GM18520 (cell line): ENCODE measurements at regions not wholly inside any gene's neighbourhood (a gene's known extent, or its start where the extent isn't known, plus 50 kb on each side); places are given as distances from the start of the nearest gene placed in this dataset.

Experiments used
- ATAC-seq: cut with Tn5 transposase; IDR thresholded peaks from one replicate; pipeline ENCODE4 v1.9.1; 2021; ENCODE audit not compliant: unreplicated experiment

DNA sequence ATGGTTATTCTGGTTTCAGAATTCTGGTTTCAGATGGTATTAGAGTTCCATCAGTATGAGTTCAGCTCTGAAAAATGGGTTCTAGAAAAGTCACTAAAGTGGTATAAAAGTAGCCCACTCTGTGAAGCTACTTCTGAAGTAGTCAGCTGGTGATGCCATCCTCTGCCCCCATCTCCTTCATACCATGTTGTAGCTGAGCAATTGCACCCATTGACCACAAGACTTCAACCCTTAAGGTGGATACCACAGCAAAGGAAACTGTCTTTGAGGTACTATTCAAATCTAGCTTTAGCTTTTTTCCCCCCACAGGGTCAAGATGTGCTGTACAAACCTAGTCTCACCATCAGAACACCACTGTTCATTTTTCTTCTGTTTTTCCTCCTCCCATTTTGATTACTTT is 444.9 kb downstream of the DMAC1 start:
- ATAC-seq, result no peak

DNA sequence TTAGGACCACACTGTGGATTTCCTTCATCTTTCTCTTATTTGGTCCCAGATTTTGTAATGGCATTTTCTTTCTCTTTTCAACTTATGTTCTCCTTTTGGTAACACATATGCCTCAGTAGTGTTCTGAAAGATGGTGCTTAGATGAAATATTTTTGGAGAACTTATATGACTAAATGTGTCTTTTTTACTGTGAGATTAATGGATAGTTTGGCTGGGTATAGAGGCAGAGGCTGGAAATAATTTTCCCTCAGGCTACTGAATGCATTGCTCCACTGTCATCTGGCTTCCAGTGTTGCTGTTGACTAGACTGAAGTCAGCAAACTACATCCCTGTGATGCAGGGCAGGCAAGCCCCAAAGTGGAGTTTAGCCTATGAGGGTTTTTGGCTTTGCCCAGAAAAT is 450.9 kb downstream of the DMAC1 start:
- ATAC-seq, result no peak

DNA sequence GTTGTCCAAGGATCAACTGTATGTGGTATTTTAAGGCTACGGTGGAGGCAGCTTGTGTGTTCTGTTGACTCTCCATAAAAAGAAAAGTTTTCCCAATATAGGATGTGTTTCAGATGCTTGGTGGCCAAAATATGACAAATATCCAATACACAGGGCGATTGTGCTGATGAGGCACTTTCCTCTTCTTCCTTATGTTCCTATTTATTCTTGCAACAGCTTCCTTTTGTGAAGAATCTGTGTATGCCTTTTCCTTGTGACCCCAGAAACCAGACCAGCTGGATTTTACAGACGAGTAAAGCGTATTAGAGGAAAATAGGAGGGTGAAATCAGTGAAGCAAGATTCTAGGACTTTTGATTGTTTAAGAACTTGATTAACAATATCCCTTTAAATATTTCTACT is 452.0 kb downstream of the DMAC1 start:
- no peak for ATAC-seq

DNA sequence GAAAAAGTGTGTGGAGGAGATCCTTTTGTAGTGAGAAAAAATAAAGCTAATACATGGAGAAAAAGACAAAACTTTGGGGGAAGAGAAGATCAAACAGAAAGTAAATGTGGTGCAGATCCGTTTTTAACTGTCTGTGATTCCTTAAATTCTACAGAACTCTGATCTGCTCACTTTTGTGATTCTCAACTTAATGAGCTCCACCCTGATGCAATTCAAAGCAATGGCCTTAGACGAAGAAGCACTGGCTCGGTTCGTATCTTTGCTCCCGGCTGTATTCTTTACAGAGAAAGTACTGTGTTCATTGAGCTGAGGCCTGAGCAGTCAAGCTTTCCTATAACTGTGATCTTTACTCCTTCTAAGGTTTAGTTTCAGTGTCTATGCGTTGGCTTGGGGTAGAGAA is 453.4 kb downstream of the DMAC1 start:
- ATAC-seq, result no peak

DNA sequence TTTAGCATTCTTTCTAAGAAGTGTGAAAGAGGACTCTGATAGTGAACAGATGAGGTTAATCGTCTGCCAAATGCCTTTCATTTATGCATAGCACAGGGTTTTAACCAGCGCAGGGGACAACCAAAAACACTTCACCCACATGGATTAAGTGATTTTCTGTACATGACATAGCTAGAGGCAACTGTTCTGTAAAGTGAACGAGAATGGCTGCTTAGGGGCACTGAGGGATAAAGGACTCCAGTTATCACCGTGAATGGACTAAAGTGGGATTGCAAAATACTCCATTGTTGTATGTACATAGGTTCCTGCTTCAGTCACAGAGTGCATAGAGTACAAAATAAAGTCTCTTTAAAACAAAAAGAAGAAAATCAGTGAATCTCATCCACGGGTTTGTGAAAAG is 456.8 kb downstream of the DMAC1 start:
- ATAC-seq, result no peak

DNA sequence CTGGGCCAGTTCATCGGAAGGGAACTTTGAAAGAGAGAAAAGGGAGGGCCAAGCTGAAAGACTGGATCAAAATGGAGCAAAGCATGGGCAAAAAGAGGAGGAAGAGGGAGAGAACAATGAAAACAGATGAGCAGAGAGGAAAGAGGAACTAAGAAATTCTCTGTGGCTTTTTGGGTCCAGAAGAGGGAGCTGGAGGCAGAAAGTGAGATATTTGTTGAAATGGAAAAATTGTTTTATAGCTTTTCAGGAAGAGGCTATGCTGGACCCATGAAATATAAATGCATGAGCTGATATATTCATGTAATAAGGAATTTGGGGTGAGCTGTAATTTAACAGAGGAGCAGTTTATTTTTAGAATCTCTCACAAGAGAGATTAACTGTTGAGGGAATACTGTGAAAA is 457.3 kb downstream of the DMAC1 start:
- ATAC-seq, result no peak

DNA sequence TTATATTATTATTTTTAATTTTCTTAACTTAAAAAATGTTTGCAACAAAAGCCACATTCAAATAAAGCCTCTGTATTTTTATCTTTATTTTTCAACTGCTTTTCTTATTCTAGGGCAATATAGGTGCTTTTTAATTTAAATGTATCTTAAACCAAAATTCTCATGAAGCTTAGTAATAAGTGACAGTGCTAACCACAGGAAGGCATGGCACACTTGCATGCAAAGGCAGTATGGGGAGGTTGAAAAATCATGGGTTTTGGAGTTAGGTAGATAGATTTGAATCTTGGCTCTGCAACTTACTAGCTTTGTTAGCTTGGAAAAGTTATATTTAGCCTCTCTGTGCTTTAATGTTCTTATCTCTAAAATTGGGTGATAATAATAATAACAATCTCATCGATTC is 458.0 kb downstream of the DMAC1 start:
- ATAC-seq, result no peak

DNA sequence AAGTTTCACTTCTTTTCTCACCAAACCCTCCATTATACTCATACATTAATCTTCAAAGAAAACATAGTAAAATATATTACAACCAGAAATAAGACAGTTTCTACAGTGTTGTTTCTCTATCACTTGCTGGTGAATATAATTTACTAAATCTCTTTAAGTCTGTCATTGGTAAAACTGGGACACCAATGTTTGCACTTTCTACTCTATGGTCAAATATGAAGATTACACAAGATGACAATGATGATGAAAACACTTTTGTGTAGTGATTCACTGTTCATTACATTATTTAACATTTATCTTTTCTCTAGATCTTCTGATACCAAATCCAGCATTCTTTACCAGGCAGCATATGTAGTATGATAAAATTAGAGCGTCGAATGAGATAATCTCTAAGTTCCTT is 459.1 kb downstream of the DMAC1 start:
- ATAC-seq, result no peak

DNA sequence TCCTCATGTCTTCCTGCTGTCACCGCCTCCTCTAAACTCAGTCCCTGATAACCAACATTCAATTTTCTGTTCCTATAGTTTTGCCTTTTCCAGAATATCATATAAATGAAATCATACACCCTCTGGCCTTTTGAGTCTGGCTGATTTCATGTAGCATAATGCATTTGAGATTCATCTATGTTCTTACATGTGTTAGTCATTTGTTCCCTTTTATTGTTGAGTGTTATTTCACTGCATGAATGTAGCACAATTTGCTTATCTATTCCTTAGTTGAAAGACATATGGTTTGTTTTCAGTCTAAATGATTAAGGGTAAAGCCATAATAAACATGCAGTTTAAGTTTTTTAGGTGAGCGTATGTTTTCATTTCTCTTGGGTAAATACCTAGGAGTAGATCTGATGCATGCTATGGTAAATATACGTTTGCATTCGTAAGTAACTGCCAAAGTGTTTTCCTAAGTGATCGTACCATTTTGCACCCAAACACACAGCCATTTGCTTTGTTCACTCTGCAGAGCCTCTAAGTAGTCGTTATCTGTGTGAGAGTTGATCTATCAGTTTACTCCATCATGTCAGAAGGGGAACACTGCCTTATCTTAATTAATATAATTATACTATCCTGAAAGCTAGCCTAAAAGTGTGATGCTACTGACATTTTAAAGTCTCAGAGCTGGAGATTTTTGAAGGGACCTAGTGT is 460.8 kb downstream of the DMAC1 start:
- no peak for ATAC-seq

DNA sequence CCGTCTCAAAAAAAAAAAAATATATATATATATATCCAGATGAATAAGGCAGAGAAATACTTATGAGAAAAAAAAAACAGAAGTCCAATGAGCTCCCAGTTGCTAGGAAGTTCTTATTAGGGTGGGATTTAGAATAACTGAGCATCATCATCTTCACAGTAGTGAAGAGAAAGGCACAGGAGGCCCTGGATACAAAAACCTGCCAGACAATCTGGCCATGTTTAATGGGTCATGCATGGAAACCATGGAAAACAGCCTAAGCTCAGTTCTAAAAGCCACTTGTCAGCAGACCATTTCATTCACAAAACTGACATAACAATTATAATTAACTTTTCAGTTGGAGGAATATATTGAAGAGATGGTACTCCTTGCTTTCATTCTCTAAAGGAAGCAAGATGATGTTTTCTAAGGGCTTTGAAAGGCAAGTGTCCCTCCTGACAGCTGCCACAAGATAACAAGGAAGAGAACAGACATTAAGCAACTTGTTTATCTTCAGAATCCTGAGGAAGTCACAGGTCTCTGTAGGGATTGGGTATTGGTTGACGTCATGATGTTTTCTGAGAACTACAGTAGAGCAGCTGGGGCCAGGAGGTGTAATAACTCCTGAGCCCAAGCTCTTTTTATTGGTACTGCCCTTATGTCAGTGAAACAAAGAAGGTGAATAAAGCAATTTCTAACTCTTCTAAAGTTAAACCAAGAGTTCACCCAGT is 463.1 kb downstream of the DMAC1 start:
- ATAC-seq, result no peak

DNA sequence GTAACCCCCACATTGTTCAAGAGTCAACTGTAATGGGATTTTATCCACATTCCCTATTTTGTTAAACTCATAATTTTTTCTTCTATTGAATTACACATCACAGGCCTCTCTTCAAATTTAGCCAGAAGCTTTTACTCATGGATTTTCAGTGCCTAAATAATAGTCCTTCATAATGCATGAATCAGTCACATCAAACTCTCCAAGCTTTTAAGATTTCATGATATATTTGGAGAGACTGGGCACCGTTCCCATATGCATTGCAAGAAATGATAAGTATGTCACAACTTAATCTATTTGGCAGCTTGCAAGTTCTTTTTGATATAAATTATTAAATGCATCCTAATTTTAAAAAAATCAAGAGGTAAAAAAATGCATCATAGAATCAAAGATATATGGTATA is 465.9 kb downstream of the DMAC1 start:
- ATAC-seq, result no peak

DNA sequence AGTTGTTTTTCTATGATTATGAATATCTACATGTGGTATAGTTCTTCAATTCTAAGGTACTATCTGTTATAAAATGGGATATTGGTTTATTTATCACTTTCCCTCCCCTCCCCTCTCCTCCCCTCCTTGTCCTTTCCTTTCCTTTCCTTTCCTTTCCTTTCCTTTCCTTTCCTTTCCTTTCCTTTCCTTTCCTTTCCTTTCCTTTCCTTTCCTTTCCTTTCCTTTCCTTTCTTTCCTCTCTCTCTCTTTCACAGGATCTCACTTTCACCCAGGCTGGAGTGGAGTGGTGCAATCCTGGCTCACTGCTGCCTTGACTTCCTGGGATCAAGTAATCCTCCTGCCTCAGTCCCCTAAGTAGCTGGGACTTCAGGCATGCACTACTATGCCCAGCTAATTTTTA is 466.8 kb downstream of the DMAC1 start:
- ATAC-seq, result no peak

DNA sequence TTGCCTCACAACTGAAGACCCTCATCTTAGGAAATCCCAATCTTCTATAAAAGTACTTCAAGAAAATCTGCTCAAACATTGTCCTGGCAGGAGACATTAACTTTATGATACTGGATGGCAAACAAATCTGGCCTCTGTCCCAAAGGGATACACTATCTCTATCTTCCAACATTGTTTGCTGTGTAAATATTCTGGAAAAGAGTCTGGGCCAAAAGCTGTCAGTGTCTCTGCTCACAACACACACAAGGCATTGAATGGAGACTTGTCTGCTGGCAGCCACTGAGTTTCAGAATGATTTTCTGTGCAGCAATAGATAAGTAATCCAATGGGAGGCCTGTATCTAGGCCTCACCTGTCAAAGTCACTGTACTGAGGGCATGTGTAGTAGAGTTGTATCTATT is 471.1 kb downstream of the DMAC1 start:
- no peak for ATAC-seq

DNA sequence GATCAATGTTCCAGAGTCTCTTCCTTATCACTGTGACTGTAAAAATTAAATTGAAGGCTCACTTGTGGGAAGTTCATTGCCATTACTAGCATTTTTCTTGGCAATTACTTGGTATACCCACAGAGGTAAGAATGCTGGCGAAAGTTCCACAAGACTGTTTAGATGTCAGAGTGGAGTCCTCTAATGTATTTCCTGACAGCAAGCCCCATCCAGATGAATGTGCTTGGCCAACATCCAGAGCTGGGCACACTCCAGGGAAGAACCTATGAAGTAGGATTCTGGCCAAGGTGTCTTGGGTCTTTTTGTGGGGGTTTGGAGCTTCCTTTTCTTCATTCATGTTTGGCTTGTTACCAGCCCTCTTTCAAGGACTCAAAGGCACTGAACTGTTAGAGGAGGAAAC is 473.6 kb downstream of the DMAC1 start:
- no peak for ATAC-seq

DNA sequence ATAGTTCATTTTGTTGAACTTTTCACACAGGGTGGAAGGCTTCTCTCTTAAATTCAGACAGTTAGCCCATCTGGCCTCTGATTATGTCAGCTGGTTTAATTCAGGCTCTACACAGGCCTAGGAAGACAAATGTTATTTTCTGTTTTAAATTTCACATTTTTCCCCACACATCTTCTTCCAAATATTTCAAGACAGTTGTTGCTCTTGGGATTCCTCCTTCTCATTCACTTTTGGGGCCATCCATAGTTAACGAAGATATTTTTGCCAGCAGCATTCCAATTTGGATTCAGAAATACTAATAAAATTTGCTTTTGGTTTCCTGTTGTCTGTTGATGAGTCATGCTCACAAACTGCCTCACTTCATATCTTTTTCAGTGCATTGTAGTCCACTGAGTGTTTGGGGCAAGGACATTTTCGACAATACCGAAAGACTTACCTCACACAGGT is 475.4 kb downstream of the DMAC1 start:
- no peak for ATAC-seq

DNA sequence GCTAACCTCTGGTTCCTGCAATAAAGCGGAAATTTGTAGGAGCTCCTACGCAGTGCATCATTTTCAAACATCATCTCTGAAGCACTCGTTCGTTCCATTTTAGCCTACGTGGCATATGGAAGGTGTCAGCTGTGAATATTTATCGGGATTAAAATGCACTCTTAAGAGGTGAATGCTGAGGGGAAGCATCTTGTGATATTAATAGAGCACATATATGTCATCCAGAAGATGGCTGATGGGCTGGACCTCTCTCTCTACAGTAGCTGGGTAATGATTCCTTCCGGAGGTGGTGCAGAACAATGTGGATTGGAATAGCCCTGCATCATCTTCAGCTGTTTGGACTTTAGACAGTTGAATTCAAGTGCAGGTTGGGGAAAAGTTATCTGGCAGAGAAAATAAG is 478.7 kb downstream of the DMAC1 start:
- ATAC-seq, result no peak

DNA sequence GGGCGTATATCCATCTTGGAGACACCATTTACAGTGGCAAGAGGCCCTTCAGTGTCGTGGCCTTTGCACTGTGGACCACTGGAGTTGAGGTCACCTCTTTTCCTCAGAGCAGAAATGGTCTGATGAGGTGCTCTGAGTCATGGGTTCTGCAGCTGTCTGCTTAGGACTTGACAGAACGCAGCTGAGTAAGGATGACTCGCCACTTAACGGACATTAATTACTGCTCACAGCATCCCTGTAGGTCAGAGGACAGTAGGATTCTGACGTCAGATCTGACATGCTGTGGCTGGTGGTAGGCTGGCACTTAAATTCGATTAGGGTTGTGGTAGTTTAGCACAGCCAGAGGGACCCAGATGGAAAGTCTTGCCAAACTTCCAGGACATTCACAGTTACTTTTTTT is 479.4 kb downstream of the DMAC1 start:
- ATAC-seq, result no peak

DNA sequence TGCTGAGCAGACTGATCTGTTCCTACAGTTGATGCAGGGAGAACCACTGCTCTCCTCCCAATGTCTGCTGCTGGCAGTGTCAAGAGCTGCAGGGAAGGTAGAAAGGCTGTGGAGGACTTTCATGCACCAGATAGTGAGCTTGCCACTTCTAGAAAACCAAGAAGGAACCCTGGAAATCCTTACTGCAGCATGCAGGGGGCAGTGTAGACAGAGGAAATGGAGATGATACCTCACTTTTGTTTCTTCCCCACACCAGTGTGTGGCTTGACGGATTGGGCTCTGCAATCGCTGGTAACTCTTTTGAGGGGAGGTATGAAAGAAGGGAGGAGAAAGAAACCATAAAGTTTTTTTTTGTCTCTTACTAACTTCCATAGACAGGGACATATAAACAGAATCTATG is 480.7 kb downstream of the DMAC1 start:
- no peak for ATAC-seq

DNA sequence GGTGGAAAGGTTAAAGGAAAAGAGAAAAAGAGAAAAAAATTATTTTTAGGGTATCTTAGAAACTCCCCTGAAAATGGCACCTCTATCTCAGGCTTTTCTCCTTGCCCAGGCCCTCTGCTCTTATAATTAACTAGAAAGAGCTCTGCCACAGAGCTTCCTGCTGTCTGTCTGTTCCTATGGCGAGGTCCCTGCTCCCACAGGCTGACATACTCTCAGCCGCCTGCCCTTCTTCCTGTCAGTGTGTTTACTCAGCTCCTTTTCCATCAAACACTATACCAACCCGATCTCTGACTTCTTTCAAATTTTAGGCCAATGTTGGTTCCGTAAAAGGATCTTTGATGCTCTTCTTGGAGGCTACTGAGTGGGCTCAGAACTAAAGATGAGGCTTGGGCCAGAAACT is 482.6 kb downstream of the DMAC1 start:
- ATAC-seq, result no peak

DNA sequence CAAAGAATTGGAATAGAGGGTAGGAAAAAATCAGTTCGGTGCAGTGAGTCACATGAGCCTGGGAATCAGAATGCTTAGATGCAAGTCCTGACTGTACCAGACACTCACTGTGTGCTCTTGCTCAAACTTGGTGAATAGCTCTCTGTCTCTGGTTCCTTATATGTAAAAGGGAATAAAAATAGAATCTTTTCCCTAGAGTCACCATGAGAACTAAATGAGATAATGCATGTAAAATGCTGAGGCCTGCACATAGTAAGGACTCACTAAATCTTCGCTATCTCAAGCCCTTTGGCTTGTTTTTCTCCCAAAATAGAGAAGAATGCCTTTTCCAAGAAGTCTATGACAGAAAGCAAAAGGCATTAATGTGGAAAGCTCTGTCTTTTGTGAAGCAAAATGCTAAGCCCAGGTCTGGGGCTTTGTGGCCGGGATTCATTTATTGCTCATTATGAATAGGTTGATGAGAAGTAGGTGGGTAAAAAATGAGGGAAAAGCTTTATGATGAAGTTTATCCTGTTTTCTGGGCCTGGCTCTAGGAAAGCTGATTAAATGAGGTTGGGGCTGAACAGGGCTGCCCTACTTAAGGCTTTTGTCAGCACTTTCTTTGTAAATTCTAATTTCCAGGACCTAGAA is 483.3 kb downstream of the DMAC1 start:
- ATAC-seq, result no peak

DNA sequence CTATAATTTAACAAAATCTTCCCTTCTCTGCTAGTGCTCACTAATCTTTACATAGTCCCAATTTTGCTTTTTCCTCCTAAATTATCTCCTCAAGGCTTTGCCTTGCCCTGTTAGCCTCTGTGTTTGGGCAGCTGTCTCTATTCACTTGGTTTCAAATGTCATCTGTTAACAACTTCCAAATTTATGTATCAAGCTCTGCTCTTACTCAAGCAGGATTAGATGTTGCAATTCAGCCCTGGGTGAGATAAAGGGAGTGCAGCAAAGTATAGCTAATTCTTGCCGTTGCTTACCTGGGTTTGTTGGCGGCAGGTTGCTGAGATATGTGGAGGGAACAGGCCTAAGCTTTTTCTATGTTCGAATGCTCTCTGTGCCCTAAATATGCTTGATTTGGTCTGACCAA is 483.8 kb downstream of the DMAC1 start:
- no peak for ATAC-seq

DNA sequence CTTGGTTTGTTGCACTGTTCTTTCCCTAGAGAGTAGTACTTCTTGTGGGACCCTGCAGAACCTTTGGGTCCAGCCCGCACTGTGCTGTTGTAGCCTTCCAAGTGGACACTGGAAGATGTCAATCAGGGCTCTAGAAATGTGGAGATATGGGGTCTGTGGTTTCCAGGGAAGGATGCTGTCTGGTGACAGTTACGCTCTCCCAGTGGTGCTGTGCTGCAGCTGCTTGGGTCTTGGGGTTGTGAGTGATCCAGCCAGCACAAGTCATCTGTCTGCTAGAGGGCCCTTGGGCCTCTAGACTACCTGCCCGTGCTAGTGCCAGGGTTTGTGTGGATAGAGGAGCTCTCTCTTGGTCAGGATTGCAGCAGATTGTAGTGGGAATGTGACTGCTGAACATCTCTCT is 484.5 kb downstream of the DMAC1 start:
- ATAC-seq, result no peak
